Hepatocyte (in vitro differentiated cells): ENCODE measurements at regions not wholly inside any gene's neighbourhood (a gene's known extent, or its start where the extent isn't known, plus 50 kb on each side); places are given as distances from the start of the nearest gene placed in this dataset.

Experiments used
- DNase-seq: peaks from one replicate; pipeline ENCODE4 v3.0.0-alpha.2; 2016; ENCODE audit warnings: low spot score
- H2AFZ ChIP-seq: fragments of 200-600 bp; sonication (generic); 2 replicates; pipeline ENCODE4 v1.6.0; 2016; ENCODE audit warnings: antibody characterized with exemption, mild to moderate bottlenecking
- H3K27ac ChIP-seq: fragments of 200-600 bp; sonication (generic); 2 replicates; pipeline ENCODE4 v1.5.1; 2016; ENCODE audit warnings: mild to moderate bottlenecking
- H3K27me3 ChIP-seq: fragments of 200-600 bp; sonication (generic); 2 replicates; pipeline ENCODE4 v1.6.1; 2016
- H3K36me3 ChIP-seq: fragments of 200-600 bp; sonication (generic); replicated peaks from 2 replicates; pipeline ENCODE4 v1.5.1; 2016; ENCODE audit warnings: low read depth; ENCODE audit not compliant: insufficient read depth
- H3K4me1 ChIP-seq: fragments of 200-600 bp; sonication (generic); 2 replicates; pipeline ENCODE4 v1.5.1; 2016; ENCODE audit warnings: mild to moderate bottlenecking, moderate library complexity; ENCODE audit not compliant: insufficient read depth
- H3K4me2 ChIP-seq: fragments of 200-600 bp; sonication (generic); 2 replicates; pipeline ENCODE4 v1.6.0; 2016
- H3K4me3 ChIP-seq: fragments of 200-600 bp; sonication (generic); 2 replicates; pipeline ENCODE4 v1.5.1; 2016; ENCODE audit warnings: mild to moderate bottlenecking
- H3K79me2 ChIP-seq: fragments of 200-600 bp; sonication (generic); 2 replicates; pipeline ENCODE4 v1.6.0; 2017; ENCODE audit warnings: mild to moderate bottlenecking
- H3K9me2 ChIP-seq: fragments of 200-600 bp; sonication (generic); replicated peaks from 2 replicates; pipeline ENCODE4 v1.6.0; 2017; ENCODE audit warnings: mild to moderate bottlenecking; ENCODE audit not compliant: insufficient read depth
- H3K9me3 ChIP-seq: fragments of 200-600 bp; sonication (generic); 2 replicates; pipeline ENCODE4 v1.5.1; 2016; ENCODE audit warnings: low read depth, mild to moderate bottlenecking
- H4K20me1 ChIP-seq: fragments of 200-600 bp; sonication (generic); 2 replicates; pipeline ENCODE4 v1.6.0; 2016; ENCODE audit warnings: mild to moderate bottlenecking; ENCODE audit not compliant: insufficient read depth, poor library complexity, severe bottlenecking
- CTCF ChIP-seq: fragments of 200-600 bp; sonication (generic); IDR thresholded peaks from 2 replicates; pipeline ENCODE4 v1.5.1; 2016; ENCODE audit warnings: antibody characterized with exemption, mild to moderate bottlenecking; ENCODE audit not compliant: poor library complexity
- EZH2 ChIP-seq: fragments of 200-600 bp; sonication (generic); IDR thresholded peaks from 2 replicates; pipeline ENCODE4 v1.6.1; 2016; ENCODE audit warnings: antibody characterized with exemption, mild to moderate bottlenecking, borderline replicate concordance
- EZH2phosphoT487 ChIP-seq: fragments of 200-600 bp; sonication (generic); IDR thresholded peaks from one replicate; pipeline ENCODE4 v1.6.1; 2018; ENCODE audit warnings: antibody characterized with exemption, mild to moderate bottlenecking, low read depth, moderate library complexity; ENCODE audit not compliant: unreplicated experiment, severe bottlenecking
- WGBS: methylation state at CpG from one replicate; pipeline ENCODE4 v1.1.6; 2016; ENCODE audit warnings: low lambda C conversion rate; ENCODE audit errors: missing lambda C conversion rate; 5-methylcytosine and 5-hydroxymethylcytosine counted together

DNA sequence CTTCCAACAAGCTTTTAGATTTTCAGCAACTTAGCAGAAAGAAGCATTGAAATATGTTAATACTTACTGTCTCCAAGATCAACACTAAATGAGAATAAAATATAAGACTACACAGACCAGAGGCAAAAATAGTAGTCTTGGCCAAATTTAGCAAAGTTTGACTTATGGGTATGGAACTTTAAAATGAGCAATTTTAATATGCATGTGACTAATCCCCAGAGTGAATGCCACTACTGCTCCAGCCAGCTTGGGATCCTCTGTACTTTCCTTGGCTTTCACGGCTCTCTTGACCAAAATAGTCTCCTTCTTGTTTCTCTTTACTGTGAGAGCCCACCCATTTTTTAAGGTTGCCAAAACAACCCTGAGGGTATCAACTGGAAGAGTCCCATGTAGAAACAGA is 148.0 kb upstream of the GRIA1 start:
- H3K4me3 ChIP-seq, result no peak overlapping the region
- 73% methylated on average over 1 of the region's 1 CpG for WGBS
- H3K36me3 ChIP-seq, result no peaks in the 10 kb centered on the region
- H2AFZ ChIP-seq, result no peak overlapping the region
- H3K9me3 ChIP-seq, result no peaks in the 10 kb centered on the region
- H3K27me3 ChIP-seq, result no peaks in the 10 kb centered on the region
- H4K20me1 ChIP-seq, result no peaks in the 10 kb centered on the region
- H3K9me2 ChIP-seq, result no peaks in the 10 kb centered on the region
- no peak for DNase-seq
- H3K27ac ChIP-seq, result no peak overlapping the region
- H3K4me1 ChIP-seq, result no peaks in the 10 kb centered on the region
- H3K79me2 ChIP-seq, result no peaks in the 10 kb centered on the region
- H3K4me2 ChIP-seq, result no peak overlapping the region
- TF ChIP-seq EZH2phosphoT487 (no peak), CTCF (no peak), EZH2 (no peak)

DNA sequence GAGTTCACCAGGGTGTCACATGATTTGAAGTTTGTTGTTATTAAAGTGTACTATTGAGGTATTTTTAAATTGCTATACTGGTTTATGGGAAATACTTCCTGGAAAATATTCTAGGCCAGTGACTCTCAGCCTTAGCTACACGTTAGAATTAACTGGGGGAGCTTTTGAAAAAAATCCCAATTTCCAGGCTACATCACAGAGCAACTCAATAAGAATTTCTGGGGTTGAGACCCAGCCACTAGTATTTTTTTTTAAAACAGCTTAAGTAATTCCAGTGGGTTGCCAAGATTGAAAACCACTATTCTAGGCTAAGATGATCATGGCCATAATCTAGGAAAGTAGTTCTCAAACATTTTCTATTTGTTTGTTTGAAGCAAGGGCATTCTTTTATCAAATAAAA is 142.9 kb upstream of the GRIA1 start:
- no peaks in the 10 kb centered on the region for H3K79me2 ChIP-seq
- H3K27me3 ChIP-seq, result peaks cover 16% of the 10 kb centered on the region
- 67% methylated on average over 1 of the region's 1 CpG for WGBS
- TF ChIP-seq EZH2phosphoT487, result no peak
- no peak for TF ChIP-seq EZH2
- no peak for TF ChIP-seq CTCF
- no peaks in the 10 kb centered on the region for H3K9me3 ChIP-seq
- H3K4me1 ChIP-seq, result no peaks in the 10 kb centered on the region
- H3K4me3 ChIP-seq, result no peak overlapping the region
- no peak overlapping the region for H3K4me2 ChIP-seq
- no peak overlapping the region for H3K27ac ChIP-seq
- DNase-seq, result no peak
- H4K20me1 ChIP-seq, result no peaks in the 10 kb centered on the region
- no peak overlapping the region for H2AFZ ChIP-seq
- H3K36me3 ChIP-seq, result no peaks in the 10 kb centered on the region
- no peaks in the 10 kb centered on the region for H3K9me2 ChIP-seq

- Histone ChIP-seq H3K9me2 (no peaks in the 10 kb centered on the region), H3K4me1 (no peaks in the 10 kb centered on the region), H2AFZ (no peak overlapping the region), H3K27ac (no peak overlapping the region), H4K20me1 (no peaks in the 10 kb centered on the region), H3K36me3 (no peaks in the 10 kb centered on the region), H3K27me3 (peaks cover 16% of the 10 kb centered on the region), H3K4me2 (no peak overlapping the region), H3K9me3 (no peaks in the 10 kb centered on the region), H3K79me2 (no peaks in the 10 kb centered on the region), H3K4me3 (no peak overlapping the region)
- TF ChIP-seq EZH2 (no peak), EZH2phosphoT487 (no peak), CTCF (no peak)
- 39% methylated on average over 5 of the region's 5 CpGs for WGBS
- no peak for DNase-seq
Measured at GRCh38 chr5:153350175-153350883, 140.1 kb upstream of the GRIA1 start.
